Fibroblast of pulmonary artery (primary cell): ENCODE measurements at regions not wholly inside any gene's neighbourhood (a gene's known extent, or its start where the extent isn't known, plus 50 kb on each side); places are given as distances from the start of the nearest gene placed in this dataset.
A peak's percentile ranks its signal among the peaks of the same experiment; 100 is the strongest.

Experiments used
- DNase-seq: peaks from one replicate; pipeline ENCODE4 v3.0.0-alpha.2; 2010; ENCODE audit warnings: low read depth
- H3K4me3 ChIP-seq: replicated peaks from 2 replicates; pipeline ENCODE4 v1.5.1; 2011; ENCODE audit warnings: low read depth, mild to moderate bottlenecking, control low read depth, low read length, moderate library complexity
- TF ChIP-seq, protein P1 (sequence below): IDR thresholded peaks from 2 replicates; pipeline ENCODE4 v1.5.1; 2011; ENCODE audit warnings: mild to moderate bottlenecking, control low read depth, low read length, inconsistent platforms; ENCODE audit errors: missing control alignments

DNA sequence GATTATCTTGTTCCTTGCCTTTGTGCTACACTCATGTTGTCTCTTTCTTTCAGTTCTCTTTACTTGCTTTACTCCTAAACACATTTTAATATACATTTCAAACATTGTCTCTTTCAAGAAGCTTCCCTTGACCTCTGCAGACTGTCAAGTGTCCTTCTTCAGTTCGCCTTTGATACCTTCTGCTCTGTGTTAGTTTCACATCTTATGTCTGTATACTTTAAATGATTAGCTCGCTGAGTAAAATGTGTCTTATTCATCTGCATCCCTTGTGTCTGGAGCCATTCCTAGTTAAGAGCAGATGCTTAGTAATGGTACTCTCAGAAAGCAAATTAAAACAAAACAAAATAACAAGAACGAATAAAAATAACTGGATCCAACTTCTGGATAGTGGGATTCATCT is 303.3 kb downstream of the S1PR1 start:
- no peak for DNase-seq
- H3K4me3 ChIP-seq = no peak overlapping the region
- TF ChIP-seq, protein P1, sequence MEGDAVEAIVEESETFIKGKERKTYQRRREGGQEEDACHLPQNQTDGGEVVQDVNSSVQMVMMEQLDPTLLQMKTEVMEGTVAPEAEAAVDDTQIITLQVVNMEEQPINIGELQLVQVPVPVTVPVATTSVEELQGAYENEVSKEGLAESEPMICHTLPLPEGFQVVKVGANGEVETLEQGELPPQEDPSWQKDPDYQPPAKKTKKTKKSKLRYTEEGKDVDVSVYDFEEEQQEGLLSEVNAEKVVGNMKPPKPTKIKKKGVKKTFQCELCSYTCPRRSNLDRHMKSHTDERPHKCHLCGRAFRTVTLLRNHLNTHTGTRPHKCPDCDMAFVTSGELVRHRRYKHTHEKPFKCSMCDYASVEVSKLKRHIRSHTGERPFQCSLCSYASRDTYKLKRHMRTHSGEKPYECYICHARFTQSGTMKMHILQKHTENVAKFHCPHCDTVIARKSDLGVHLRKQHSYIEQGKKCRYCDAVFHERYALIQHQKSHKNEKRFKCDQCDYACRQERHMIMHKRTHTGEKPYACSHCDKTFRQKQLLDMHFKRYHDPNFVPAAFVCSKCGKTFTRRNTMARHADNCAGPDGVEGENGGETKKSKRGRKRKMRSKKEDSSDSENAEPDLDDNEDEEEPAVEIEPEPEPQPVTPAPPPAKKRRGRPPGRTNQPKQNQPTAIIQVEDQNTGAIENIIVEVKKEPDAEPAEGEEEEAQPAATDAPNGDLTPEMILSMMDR = no peak

DNA sequence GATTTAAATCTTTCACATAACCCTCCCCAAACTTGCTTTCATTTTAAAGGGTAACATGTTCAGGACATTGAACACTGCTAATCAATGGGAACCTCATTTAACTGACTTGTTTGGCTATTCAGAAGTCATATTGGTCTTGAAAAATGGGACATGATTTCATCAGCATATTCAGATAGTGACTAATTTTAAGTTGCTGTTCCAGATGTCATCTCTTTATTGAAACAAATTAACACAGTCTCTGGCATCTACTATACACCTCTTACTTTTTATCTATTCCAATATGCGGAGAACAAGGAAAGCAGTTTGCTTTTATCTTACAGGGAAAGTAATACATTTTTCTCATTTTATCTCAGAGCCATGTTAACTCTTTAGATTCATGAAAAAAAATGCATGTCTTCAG is 310.1 kb downstream of the S1PR1 start:
- DNase-seq = no peak
- no peak overlapping the region for H3K4me3 ChIP-seq
- TF ChIP-seq, protein P1 = no peak

DNA sequence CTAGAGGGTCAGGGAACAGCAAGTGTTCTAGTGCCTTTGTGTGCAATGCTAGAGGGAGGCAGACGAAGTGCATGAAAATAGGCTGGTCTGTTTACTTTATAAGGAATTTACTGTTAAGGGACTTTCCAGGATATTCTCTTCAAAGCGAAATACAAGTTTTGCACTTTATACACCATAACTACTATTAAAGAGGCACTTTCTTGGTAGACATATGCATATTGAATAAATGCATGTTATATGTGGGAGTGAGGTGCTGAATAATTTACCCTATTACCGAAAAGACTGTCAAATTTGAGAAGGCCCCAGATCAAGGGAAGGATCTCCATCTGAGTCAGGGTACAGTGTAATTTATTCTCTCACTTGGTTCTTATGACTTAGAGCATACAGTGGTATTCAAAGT is 310.5 kb downstream of the S1PR1 start:
- H3K4me3 ChIP-seq = no peak overlapping the region
- TF ChIP-seq, protein P1 = no peak
- no peak for DNase-seq

DNA sequence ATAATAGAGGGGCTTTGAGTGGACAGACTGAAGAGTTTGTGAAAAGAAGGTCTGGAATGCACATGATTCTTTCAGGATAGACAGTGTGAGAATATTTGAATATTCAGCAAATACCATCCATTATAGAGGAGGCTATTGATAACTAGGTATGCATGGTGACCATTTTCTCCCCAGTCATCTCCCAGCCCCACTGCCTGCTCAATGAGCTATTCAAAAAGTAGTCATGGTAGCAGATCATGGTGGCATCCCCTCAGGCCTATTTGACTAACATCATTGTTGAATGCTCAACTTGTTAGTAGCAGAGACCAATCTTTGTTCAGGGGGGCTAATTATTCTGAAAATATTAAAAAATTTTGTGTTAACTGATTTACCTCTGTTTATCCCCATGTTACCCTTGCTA is 311.6 kb downstream of the S1PR1 start:
- H3K4me3 ChIP-seq = no peak overlapping the region
- no peak for DNase-seq
- TF ChIP-seq, protein P1 = no peak

DNA sequence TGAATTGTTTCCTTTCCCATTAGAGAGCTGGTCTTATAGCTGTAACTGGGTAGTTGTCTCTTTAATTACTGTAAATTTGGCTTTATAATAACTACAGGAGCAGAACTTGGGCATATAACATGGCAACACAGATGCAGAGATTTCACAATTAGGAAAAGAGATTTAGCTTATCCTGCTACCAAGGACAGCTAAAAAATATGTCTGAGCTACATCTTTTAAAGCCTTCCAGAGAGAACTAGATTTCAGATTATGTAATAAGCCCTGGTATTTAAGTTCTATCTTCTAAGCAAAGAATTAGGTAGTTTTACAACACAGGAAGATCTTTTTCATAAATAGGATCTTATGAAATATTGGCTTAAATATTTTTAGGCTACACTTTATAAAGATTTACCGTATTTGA is 313.8 kb downstream of the S1PR1 start:
- no peak for DNase-seq
- TF ChIP-seq, protein P1 = no peak
- no peak overlapping the region for H3K4me3 ChIP-seq

DNA sequence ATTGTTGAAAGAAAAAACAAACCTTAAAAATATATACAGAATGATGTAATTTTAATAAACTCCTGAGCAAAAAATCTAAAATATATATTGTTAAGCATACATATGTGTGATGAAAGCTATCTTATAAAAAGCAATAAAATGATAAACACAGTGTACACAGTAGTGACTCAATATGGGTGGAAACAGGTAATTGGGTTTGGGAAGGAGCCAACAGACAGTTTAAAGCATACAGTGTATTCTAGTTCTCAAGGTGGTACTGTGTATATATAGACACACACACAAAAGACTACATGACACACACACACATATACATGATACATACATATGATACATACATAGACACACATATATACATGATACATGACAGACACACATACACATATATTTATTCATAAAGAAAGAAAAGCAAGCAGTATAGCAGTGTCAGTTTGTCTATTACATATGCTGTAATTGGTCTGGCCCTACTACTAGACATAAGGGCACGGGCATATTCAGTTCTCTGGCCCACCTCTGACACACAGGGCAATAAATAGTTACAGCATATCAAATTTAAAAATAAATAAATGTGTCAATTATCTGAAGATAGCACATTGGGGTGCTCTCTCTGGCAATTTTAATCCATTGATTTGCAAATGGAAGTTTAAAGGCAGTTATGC is 330.2 kb downstream of the S1PR1 start:
- H3K4me3 ChIP-seq = no peak overlapping the region
- DNase-seq = no peak
- TF ChIP-seq, protein P1 = no peak

DNA sequence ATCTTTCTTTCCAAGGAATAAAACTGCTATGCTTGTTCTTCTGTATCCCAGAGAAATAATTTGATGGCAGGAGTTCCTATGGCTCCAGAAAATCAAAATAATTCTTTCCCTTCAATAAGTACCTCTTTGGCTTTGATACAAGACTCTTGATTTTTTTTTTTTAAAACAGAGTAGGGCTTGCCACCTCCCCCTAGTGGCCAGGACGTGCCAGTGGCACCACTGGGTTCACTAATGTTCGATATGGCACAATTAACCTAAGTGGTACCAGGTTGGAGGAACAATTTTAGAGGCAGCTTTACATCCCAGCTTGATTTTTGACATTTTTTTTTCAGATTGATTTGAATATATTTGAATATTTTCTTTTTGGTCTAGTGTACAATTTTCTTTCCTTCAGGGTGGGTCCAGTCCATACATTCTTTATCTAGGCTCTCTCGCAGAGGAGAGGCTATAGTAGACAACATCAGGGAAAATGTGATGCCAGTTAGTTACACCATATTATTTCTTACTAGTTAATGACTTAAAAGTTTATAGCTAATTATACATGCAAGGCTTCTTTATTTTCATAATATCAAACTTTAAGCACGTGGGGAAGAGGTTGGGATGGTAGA is 330.9 kb downstream of the S1PR1 start:
- no peak overlapping the region for H3K4me3 ChIP-seq
- TF ChIP-seq, protein P1 = peak; percentile 99
- DNase-seq = peak; percentile 47
